ENCODE measurements at regions not wholly inside any gene's neighbourhood (a gene's known extent, or its start where the extent isn't known, plus 50 kb on each side); places are given as distances from the start of the nearest gene placed in this dataset.

GRCh38 chr5:74216012-74216411 is 424.5 kb downstream of the ENC1 start:
- POLR2A ChIA-PET, result no interaction called here
- no peak for DNase-seq (ENCODE audit: low read depth, low spot score)
- intact Hi-C loops (cut with micrococcal nuclease), result no loop called here

DNA sequence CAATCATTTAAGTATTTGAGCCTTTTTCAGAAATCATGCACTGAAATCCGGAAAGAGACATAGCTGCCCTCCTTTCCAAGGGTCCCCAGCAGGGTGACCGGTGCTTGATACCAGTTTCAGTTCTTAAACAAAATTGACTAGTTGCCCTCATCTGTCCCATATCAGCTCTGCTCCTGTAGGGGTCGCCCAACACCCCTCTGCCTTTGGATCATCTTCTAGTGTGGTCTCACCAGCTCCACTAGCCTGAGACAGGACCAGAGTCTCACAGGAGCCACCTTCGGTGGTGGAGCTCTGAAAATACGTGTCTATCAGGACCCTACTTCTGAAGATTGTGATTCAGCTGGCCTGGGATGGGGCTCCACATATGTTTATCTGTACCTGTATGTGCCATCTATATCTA is 428.2 kb downstream of the ENC1 start:
- Histone ChIP-seq H3K36me3 (ENCODE audit: control insufficient read depth in 1 of 2, insufficient read depth in 2 of 2, low read length in 2 of 2) (no peaks in the 10 kb centered on the region), H3K27ac (ENCODE audit: low read depth, low read length) (no peak overlapping the region), H3K9ac (ENCODE audit: low read length) (no peak overlapping the region), H3K4me1 (ENCODE audit: control insufficient read depth in 1 of 2, insufficient read depth in 2 of 2, low read length in 2 of 2) (no peaks in the 10 kb centered on the region), H3K9me3 (ENCODE audit: control insufficient read depth in 1 of 2, insufficient read depth in 1 of 2, low read depth in 1 of 2, low read length in 2 of 2) (no peaks in the 10 kb centered on the region), H3K4me2 (ENCODE audit: low read length) (no peak overlapping the region), H2AFZ (ENCODE audit: low read depth, low read length, poor library complexity, severe bottlenecking) (no peak overlapping the region), H3K27me3 (ENCODE audit: insufficient read depth, low read length) (no peaks in the 10 kb centered on the region), H4K20me1 (ENCODE audit: insufficient read depth) (no peaks in the 10 kb centered on the region), H3K9me2 (ENCODE audit: insufficient read depth) (no peaks in the 10 kb centered on the region), H3K4me3 (replicated peaks in 1 of 2; ENCODE audit: low read depth in 1 of 2, low read length in 2 of 2) (no peak overlapping the region), H3K79me2 (ENCODE audit: insufficient read depth, low read length) (no peaks in the 10 kb centered on the region)
- ATAC-seq (peak; percentile 91), DNase-seq (ENCODE audit: low read depth, low spot score) (peak; percentile 26)
- ChIA-PET POLR2A (no interaction called here), CTCF (interaction anchor here (0.7 to 1.7 kb wide), 9 partner anchors 9 to 430 kb away, joined by 3 to 11 read pairs (median 5); partner anchors contain the start of gene ENC1), RAD21 (ENCODE audit: low non-redundant PET in 1 of 2, low total read pairs in 2 of 2, uncharacterized antibody in 2 of 2, unreplicated experiment in 2 of 2) (interaction anchor here in 1 of 2 experiments (0.6 to 1.2 kb wide), 2 partner anchors 223 to 427 kb away, joined by 3 read pairs; no protein-coding TSS in a partner anchor)
- no TSS peak for BruUV-seq (replicated peaks)
- intact Hi-C loops (cut with micrococcal nuclease), result loop anchor here (5.0 kb wide), 1 partner anchor 430 kb away; the partner anchor contains the start of gene ENC1
- TF ChIP-seq RAD21 (IDR thresholded peaks at IDR 0.05; ENCODE audit: low read depth) (peak; percentile 59), CTCF (IDR thresholded peaks at IDR 0.05 in 2 of 3, conservative IDR thresholded peaks at IDR 0.05 in 1 of 3; ENCODE audit: borderline replicate concordance in 1 of 3, insufficient read depth in 1 of 3, low read depth in 2 of 3, low read length in 2 of 3) (peak; percentile 24 to 59 (median 54); a peak in 5 of 6 replicates), JUND (IDR thresholded peaks at IDR 0.05) (no peak)

More at GRCh38 chr5:74216012-74216411, 424.5 kb downstream of the ENC1 start:
- ATAC-seq, result no peak
- no peaks in the 10 kb centered on the region for H3K9me2 ChIP-seq (ENCODE audit: insufficient read depth)
- H4K20me1 ChIP-seq (ENCODE audit: insufficient read depth), result no peaks in the 10 kb centered on the region
- no peak overlapping the region for H2AFZ ChIP-seq (ENCODE audit: low read depth, low read length, poor library complexity, severe bottlenecking)
- H3K79me2 ChIP-seq (ENCODE audit: insufficient read depth, low read length), result no peaks in the 10 kb centered on the region
- no peaks in the 10 kb centered on the region for H3K9me3 ChIP-seq (ENCODE audit: control insufficient read depth in 1 of 2, insufficient read depth in 1 of 2, low read depth in 1 of 2, low read length in 2 of 2)
- TF ChIP-seq, protein P1, sequence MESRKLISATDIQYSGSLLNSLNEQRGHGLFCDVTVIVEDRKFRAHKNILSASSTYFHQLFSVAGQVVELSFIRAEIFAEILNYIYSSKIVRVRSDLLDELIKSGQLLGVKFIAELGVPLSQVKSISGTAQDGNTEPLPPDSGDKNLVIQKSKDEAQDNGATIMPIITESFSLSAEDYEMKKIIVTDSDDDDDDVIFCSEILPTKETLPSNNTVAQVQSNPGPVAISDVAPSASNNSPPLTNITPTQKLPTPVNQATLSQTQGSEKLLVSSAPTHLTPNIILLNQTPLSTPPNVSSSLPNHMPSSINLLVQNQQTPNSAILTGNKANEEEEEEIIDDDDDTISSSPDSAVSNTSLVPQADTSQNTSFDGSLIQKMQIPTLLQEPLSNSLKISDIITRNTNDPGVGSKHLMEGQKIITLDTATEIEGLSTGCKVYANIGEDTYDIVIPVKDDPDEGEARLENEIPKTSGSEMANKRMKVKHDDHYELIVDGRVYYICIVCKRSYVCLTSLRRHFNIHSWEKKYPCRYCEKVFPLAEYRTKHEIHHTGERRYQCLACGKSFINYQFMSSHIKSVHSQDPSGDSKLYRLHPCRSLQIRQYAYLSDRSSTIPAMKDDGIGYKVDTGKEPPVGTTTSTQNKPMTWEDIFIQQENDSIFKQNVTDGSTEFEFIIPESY (IDR thresholded peaks at IDR 0.05; ENCODE audit: extremely low read depth, insufficient replicate concordance, low read length), result no peak
- no peak overlapping the region for H3K9ac ChIP-seq (ENCODE audit: low read length)
- no peak overlapping the region for H3K27ac ChIP-seq (ENCODE audit: low read depth, low read length)
- H3K36me3 ChIP-seq (ENCODE audit: control insufficient read depth in 1 of 2, insufficient read depth in 2 of 2, low read length in 2 of 2), result no peaks in the 10 kb centered on the region
- H3K27me3 ChIP-seq (ENCODE audit: insufficient read depth, low read length), result no peaks in the 10 kb centered on the region
- BruUV-seq (replicated peaks), result no TSS peak
- ChIA-PET CTCF (no interaction called here), RAD21 (ENCODE audit: low non-redundant PET in 1 of 2, low total read pairs in 2 of 2, uncharacterized antibody in 2 of 2, unreplicated experiment in 2 of 2) (no interaction called here)
- no peak overlapping the region for H3K4me2 ChIP-seq (ENCODE audit: low read length)
- H3K4me1 ChIP-seq (ENCODE audit: control insufficient read depth in 1 of 2, insufficient read depth in 2 of 2, low read length in 2 of 2), result no peaks in the 10 kb centered on the region
- H3K4me3 ChIP-seq (replicated peaks in 1 of 2; ENCODE audit: low read depth in 1 of 2, low read length in 2 of 2), result no peak overlapping the region
